Keratinocyte (primary cell): ENCODE measurements at regions not wholly inside any gene's neighbourhood (a gene's known extent, or its start where the extent isn't known, plus 50 kb on each side); places are given as distances from the start of the nearest gene placed in this dataset.

Source experiments
- DNase-seq: peaks from one replicate; pipeline ENCODE4 v3.0.0-alpha.2; 2011; ENCODE audit warnings: low read depth, missing footprints, low spot score
- FAIRE-seq: peaks from 2 replicates; lab custom pipeline; 2011; peaks lifted over from hg19 to GRCh38; lab: Jason Lieb, UNC
- H2AFZ ChIP-seq: 2 replicates; pipeline ENCODE4 v1.6.0; 2012; ENCODE audit warnings: low read length, control low read depth, inconsistent platforms; ENCODE audit not compliant: control insufficient read depth
- H3K27ac ChIP-seq: 2 replicates; pipeline ENCODE4 v1.5.1; 2011; ENCODE audit warnings: low read length; ENCODE audit not compliant: control insufficient read depth, insufficient read depth
- H3K27me3 ChIP-seq: 3 replicates; pipeline ENCODE4 v1.6.0; 2011; ENCODE audit warnings: low read length; ENCODE audit not compliant: control insufficient read depth, insufficient read depth; ENCODE audit errors: extremely low read depth
- H3K36me3 ChIP-seq, 2 experiments: 2 replicates in 1 of 2; 3 replicates in 1 of 2; pipeline ENCODE4 v1.5.1; 2011; ENCODE audit warnings: low read length in 2 of 2, mild to moderate bottlenecking in 1 of 2; ENCODE audit not compliant: control insufficient read depth in 2 of 2, insufficient read depth in 2 of 2; ENCODE audit errors: extremely low read depth in 1 of 2
- H3K4me1 ChIP-seq: 3 replicates; pipeline ENCODE4 v1.5.1; 2011; ENCODE audit warnings: low read length; ENCODE audit not compliant: control insufficient read depth, insufficient read depth; ENCODE audit errors: extremely low read depth
- H3K4me2 ChIP-seq: 3 replicates; pipeline ENCODE4 v1.6.0; 2011; ENCODE audit warnings: low read depth, low read length; ENCODE audit not compliant: control insufficient read depth, insufficient read depth; ENCODE audit errors: extremely low read depth
- H3K4me3 ChIP-seq, 3 experiments: fragments of 200-600 bp in 1 of 3; sonication (generic) in 1 of 3; 2 replicates in 2 of 3; 3 replicates in 1 of 3; pipeline ENCODE4 v1.5.1; 2011 to 2016; ENCODE audit warnings: low read length in 3 of 3, mild to moderate bottlenecking in 3 of 3, control low read depth in 2 of 3, inconsistent platforms in 1 of 3, low read depth in 1 of 3, mixed read lengths in 1 of 3, mixed run types in 1 of 3, moderate library complexity in 1 of 3; ENCODE audit not compliant: control insufficient read depth in 2 of 3, insufficient read depth in 2 of 3; ENCODE audit errors: extremely low read depth in 1 of 3
- H3K79me2 ChIP-seq: 2 replicates; pipeline ENCODE4 v1.6.0; 2012; ENCODE audit warnings: low read length; ENCODE audit not compliant: control insufficient read depth, insufficient read depth
- H3K9ac ChIP-seq: 3 replicates; pipeline ENCODE4 v1.6.0; 2011; ENCODE audit warnings: low read length; ENCODE audit not compliant: control insufficient read depth, insufficient read depth; ENCODE audit errors: extremely low read depth
- H3K9me1 ChIP-seq: 3 replicates; pipeline ENCODE4 v1.6.0; 2011; ENCODE audit warnings: low read length; ENCODE audit not compliant: control insufficient read depth, insufficient read depth; ENCODE audit errors: extremely low read depth
- H3K9me3 ChIP-seq: 2 replicates; pipeline ENCODE4 v1.5.1; 2012; ENCODE audit warnings: low read depth, low read length; ENCODE audit not compliant: control insufficient read depth
- H4K20me1 ChIP-seq: 3 replicates; pipeline ENCODE4 v1.6.0; 2011; ENCODE audit warnings: low read length; ENCODE audit not compliant: control insufficient read depth, insufficient read depth; ENCODE audit errors: extremely low read depth
- CTCF ChIP-seq, 3 experiments: IDR thresholded peaks in 1 of 3; conservative IDR thresholded peaks in 1 of 3; optimal IDR thresholded peaks in 1 of 3; 2 replicates in 2 of 3; 3 replicates in 1 of 3; pipeline versions ENCODE3 to v1.5.1; 2011; ENCODE audit warnings: low read length in 3 of 3, mild to moderate bottlenecking in 3 of 3, moderate library complexity in 2 of 3, control low read depth in 1 of 3, inconsistent platforms in 1 of 3; ENCODE audit not compliant: insufficient read depth in 2 of 3; ENCODE audit errors: extremely low read depth in 1 of 3
- EZH2 ChIP-seq: IDR thresholded peaks from one replicate; pipeline ENCODE4 v1.6.1; 2012; ENCODE audit warnings: inconsistent platforms, mild to moderate bottlenecking, low read length, moderate library complexity
- dilution Hi-C: fragments of 300-500 bp; cut with MboI; formaldehyde crosslinking; loops from one replicate; pipeline ENCODE4 v1.7.0; 2020; ENCODE audit warnings: low sequenced_read_pairs; ENCODE audit not compliant: extremely low pct_ligation_motif_present
- small RNA-seq, 3 experiments: library from RNA; depleted of rRNA; stranded (forward); fragments of <200 nt; gene quantifications; one replicate each; pipeline ENCODE3, GENCODE V24; 2012; ENCODE audit warnings: low read depth in 3 of 3, low replicate concordance in 1 of 3; ENCODE audit not compliant: insufficient read length in 3 of 3

- Histone ChIP-seq H4K20me1 (no peaks in the 10 kb centered on the region), H3K36me3 (no peaks in the 10 kb centered on the region), H3K27ac (no peak overlapping the region), H3K9me3 (no peaks in the 10 kb centered on the region), H3K79me2 (no peaks in the 10 kb centered on the region), H3K27me3 (no peaks in the 10 kb centered on the region), H3K4me3 (no peak overlapping the region), H2AFZ (no peak overlapping the region), H3K9ac (no peak overlapping the region), H3K9me1 (no peaks in the 10 kb centered on the region), H3K4me2 (no peak overlapping the region), H3K4me1 (no peaks in the 10 kb centered on the region)
- dilution Hi-C loops, result no loop called here
- DNase-seq (no peak), FAIRE-seq (no peak)
- TF ChIP-seq EZH2 (no peak), CTCF (optimal IDR thresholded peaks at IDR 0.05 in 1 of 3, IDR thresholded peaks at IDR 0.05 in 1 of 3, conservative IDR thresholded peaks at IDR 0.05 in 1 of 3; ENCODE audit: extremely low read depth in 1 of 3, insufficient read depth in 2 of 3, low read length in 3 of 3) (no peak)
Measured at GRCh38 chr14:63096186-63096585, 50.9 kb upstream of the KCNH5 start.

Small RNA genes lying in the stretch of these regions (small RNA-seq; reads per million reads assigned to genes)
- 0 reads per million in 3 experiments for gene PARP1P2
